ENCODE measurements at regions not wholly inside any gene's neighbourhood (a gene's known extent, or its start where the extent isn't known, plus 50 kb on each side); places are given as distances from the start of the nearest gene placed in this dataset.
A peak's percentile ranks its signal among the peaks of the same experiment; 100 is the strongest.

DNA sequence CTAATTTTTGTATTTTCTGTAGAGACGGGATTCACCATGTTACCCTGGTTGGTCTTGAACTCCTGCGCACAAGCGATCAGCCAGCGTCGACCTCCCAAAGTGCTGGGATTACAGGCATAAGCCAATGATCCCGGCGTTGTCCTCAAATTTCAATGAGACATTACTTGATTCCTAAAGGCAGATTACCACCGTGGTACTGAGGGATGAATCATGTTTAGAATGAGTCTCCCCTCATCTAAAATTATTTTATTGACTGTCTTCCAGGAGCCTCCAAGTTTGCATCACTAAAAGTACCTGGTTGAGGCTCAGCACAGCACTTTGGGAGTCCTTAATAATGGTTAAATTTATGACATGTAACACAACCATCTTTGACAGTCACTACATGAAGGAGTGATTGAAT lies 142.2 kb upstream of the AKR1E2 start:
- H3K4me2 ChIP-seq = no peak overlapping the region
- no peaks in the 10 kb centered on the region for H3K9me2 ChIP-seq (replicated peaks; ENCODE audit: insufficient read depth)
- no peak for DNase-seq (ENCODE audit: low spot score)
- H3K9me3 ChIP-seq (ENCODE audit: low read depth) = no peaks in the 10 kb centered on the region
- 91% methylated on average over 8 of the region's 8 CpGs for WGBS (ENCODE audit: low lambda C conversion rate, missing lambda C conversion rate)
- H2AFZ ChIP-seq = no peak overlapping the region
- no peak overlapping the region for H3K27ac ChIP-seq
- H3K4me1 ChIP-seq (ENCODE audit: insufficient read depth) = peaks cover 13% of the 10 kb centered on the region
- H3K27me3 ChIP-seq = no peaks in the 10 kb centered on the region
- H4K20me1 ChIP-seq (ENCODE audit: insufficient read depth, poor library complexity, severe bottlenecking) = no peaks in the 10 kb centered on the region
- H3K4me3 ChIP-seq = no peak overlapping the region
- H3K79me2 ChIP-seq = no peaks in the 10 kb centered on the region
- no peak for TF ChIP-seq CTCF (IDR thresholded peaks at IDR 0.05; ENCODE audit: poor library complexity)
- no peak for TF ChIP-seq EZH2 (IDR thresholded peaks at IDR 0.05; ENCODE audit: borderline replicate concordance)
- no peak for TF ChIP-seq EZH2phosphoT487 (IDR thresholded peaks at IDR 0.05; ENCODE audit: low read depth, severe bottlenecking, unreplicated experiment)
- H3K36me3 ChIP-seq (replicated peaks; ENCODE audit: insufficient read depth, low read depth) = no peaks in the 10 kb centered on the region

DNA sequence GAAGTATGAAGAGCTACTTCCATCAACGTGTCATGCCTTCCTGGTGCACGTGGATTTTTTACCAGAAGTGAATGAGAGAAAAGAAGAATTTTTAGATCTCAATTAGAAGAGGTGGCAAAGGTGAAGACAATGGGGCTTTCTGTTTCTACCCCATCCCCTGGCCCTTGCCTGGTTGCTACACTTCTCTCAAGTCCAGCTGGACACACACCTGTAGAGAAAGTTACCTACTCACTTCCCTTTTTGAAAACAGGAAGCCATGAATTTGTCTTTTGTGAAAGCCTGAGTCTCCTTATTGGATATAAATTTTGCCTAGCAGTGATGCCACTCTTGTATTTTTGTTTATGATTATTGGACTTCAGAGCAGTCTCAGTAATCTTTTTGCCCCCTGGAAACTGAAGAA lies 142.9 kb upstream of the AKR1E2 start:
- TF ChIP-seq EZH2phosphoT487 (IDR thresholded peaks at IDR 0.05; ENCODE audit: low read depth, severe bottlenecking, unreplicated experiment) (no peak), CTCF (IDR thresholded peaks at IDR 0.05; ENCODE audit: poor library complexity) (no peak), EZH2 (IDR thresholded peaks at IDR 0.05; ENCODE audit: borderline replicate concordance) (no peak)
- Histone ChIP-seq H3K4me2 (no peak overlapping the region), H2AFZ (no peak overlapping the region), H3K27me3 (no peaks in the 10 kb centered on the region), H3K4me3 (no peak overlapping the region), H3K79me2 (no peaks in the 10 kb centered on the region), H3K9me3 (ENCODE audit: low read depth) (no peaks in the 10 kb centered on the region), H3K4me1 (ENCODE audit: insufficient read depth) (peaks cover 20% of the 10 kb centered on the region), H3K36me3 (replicated peaks; ENCODE audit: insufficient read depth, low read depth) (no peaks in the 10 kb centered on the region), H3K9me2 (replicated peaks; ENCODE audit: insufficient read depth) (no peaks in the 10 kb centered on the region), H3K27ac (no peak overlapping the region), H4K20me1 (ENCODE audit: insufficient read depth, poor library complexity, severe bottlenecking) (no peaks in the 10 kb centered on the region)
- WGBS (ENCODE audit: low lambda C conversion rate, missing lambda C conversion rate) = 90% methylated on average over 2 of the region's 2 CpGs
- DNase-seq (ENCODE audit: low spot score) = no peak

GRCh38 chr10:4678951-4679671 lies 146.9 kb upstream of the AKR1E2 start:
- Histone ChIP-seq H3K4me2 (peak overlapping the region; percentile 18), H3K27ac (peak overlapping the region; percentile 82), H2AFZ (peak overlapping the region; percentile 14), H3K9me2 (replicated peaks; ENCODE audit: insufficient read depth) (no peaks in the 10 kb centered on the region), H3K27me3 (no peaks in the 10 kb centered on the region), H3K4me3 (no peak overlapping the region), H4K20me1 (ENCODE audit: insufficient read depth, poor library complexity, severe bottlenecking) (no peaks in the 10 kb centered on the region), H3K4me1 (ENCODE audit: insufficient read depth) (peaks cover 11% of the 10 kb centered on the region), H3K9me3 (ENCODE audit: low read depth) (no peaks in the 10 kb centered on the region), H3K79me2 (no peaks in the 10 kb centered on the region), H3K36me3 (replicated peaks; ENCODE audit: insufficient read depth, low read depth) (no peaks in the 10 kb centered on the region)
- WGBS (ENCODE audit: low lambda C conversion rate, missing lambda C conversion rate) = 89% methylated on average over 11 of the region's 11 CpGs
- DNase-seq (ENCODE audit: low spot score) = no peak
- TF ChIP-seq CTCF (IDR thresholded peaks at IDR 0.05; ENCODE audit: poor library complexity) = no peak
- TF ChIP-seq EZH2 (IDR thresholded peaks at IDR 0.05; ENCODE audit: borderline replicate concordance) = no peak
- TF ChIP-seq EZH2phosphoT487 (IDR thresholded peaks at IDR 0.05; ENCODE audit: low read depth, severe bottlenecking, unreplicated experiment) = no peak
